HUES64 (cell line): ENCODE measurements at regions not wholly inside any gene's neighbourhood (a gene's known extent, or its start where the extent isn't known, plus 50 kb on each side); places are given as distances from the start of the nearest gene placed in this dataset.

Experiments used
- H3K27ac ChIP-seq: 2 replicates; pipeline ENCODE4 v1.7.0; 2013; ENCODE audit warnings: low read depth, low read length, inconsistent platforms
- H3K27me3 ChIP-seq: 2 replicates; pipeline ENCODE4 v1.6.1; 2013; ENCODE audit warnings: mild to moderate bottlenecking, low read length; ENCODE audit not compliant: insufficient read depth
- H3K36me3 ChIP-seq: 2 replicates; pipeline ENCODE4 v1.6.1; 2013; ENCODE audit warnings: mild to moderate bottlenecking, low read length; ENCODE audit not compliant: insufficient read depth
- H3K4me1 ChIP-seq: 2 replicates; pipeline ENCODE4 v1.6.1; 2013; ENCODE audit warnings: mild to moderate bottlenecking, low read length, moderate library complexity; ENCODE audit not compliant: insufficient read depth
- H3K4me3 ChIP-seq: 2 replicates; pipeline ENCODE4 v1.5.1; 2013; ENCODE audit warnings: mild to moderate bottlenecking, low read length, moderate library complexity
- H3K9ac ChIP-seq: 2 replicates; pipeline ENCODE4 v1.6.1; 2013; ENCODE audit warnings: mild to moderate bottlenecking, low read depth, low read length
- H3K9me3 ChIP-seq: 2 replicates; pipeline ENCODE4 v1.6.1; 2013; ENCODE audit warnings: low read depth, low read length; ENCODE audit not compliant: insufficient read depth
- WGBS: fragments of 150-250, 120-280 bp; methylation state at CpG from one replicate; pipeline ENCODE4 v1.1.7; 2013; ENCODE audit warnings: missing lambda C conversion rate; 5-methylcytosine and 5-hydroxymethylcytosine counted together

DNA sequence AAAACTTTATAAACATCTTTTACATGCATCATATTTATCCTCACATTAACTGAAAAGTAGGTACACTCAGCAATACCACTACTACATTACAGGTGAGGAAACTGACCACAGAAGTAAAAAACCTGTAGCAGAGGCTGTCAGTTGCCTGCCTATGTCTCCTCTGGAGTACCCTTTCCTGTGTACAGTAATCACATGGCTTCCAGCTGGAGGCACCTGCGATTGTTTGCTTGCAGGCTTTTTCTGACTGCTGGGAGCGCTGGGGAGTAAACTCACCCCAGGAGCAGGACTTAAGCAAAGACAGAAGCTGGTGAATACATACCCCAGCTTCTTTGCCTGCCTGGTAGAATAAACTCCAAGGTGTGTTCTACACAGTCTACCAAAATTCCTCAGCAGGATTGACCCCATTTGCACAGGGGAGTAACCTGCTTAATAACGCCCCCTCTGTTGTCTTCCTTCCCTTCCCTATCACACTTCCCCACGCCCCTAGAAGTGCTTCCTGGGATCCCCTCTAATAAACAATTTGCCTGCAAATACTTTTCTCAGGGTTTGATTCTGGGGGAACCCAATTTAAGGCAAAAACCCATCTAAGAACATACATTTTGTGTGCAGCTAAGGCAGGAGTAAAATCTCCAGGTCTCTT, 138.9 kb downstream of the PTH2R start:
- Histone ChIP-seq H3K27ac (no peak overlapping the region), H3K9me3 (no peaks in the 10 kb centered on the region), H3K36me3 (no peaks in the 10 kb centered on the region), H3K4me3 (no peak overlapping the region), H3K9ac (no peak overlapping the region), H3K4me1 (no peaks in the 10 kb centered on the region), H3K27me3 (no peaks in the 10 kb centered on the region)
- 74% methylated on average over 4 of the region's 4 CpGs for WGBS

DNA sequence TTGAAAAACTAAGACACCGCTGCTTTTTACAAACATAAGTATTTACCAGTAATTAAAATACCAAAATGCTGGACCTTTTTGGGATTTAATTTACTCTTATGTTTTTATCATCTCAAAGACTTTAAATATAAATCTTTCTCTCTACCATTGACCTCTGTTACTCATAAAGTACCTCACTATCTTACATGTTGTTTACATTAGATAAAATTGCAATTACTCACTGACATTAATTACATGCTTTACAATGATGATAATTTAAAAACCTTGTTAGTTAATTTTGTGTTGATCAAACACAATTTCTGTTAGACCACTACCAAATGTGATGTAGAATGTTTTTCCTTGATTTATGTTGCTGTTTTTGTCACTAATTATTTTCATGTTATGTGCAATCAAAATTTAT, 139.5 kb downstream of the PTH2R start:
- no peaks in the 10 kb centered on the region for H3K4me1 ChIP-seq
- H3K36me3 ChIP-seq: no peaks in the 10 kb centered on the region
- no peaks in the 10 kb centered on the region for H3K27me3 ChIP-seq
- H3K9me3 ChIP-seq: no peaks in the 10 kb centered on the region
- no peak overlapping the region for H3K27ac ChIP-seq
- 100% methylated on average over 1 of the region's 1 CpG for WGBS
- no peak overlapping the region for H3K4me3 ChIP-seq
- H3K9ac ChIP-seq: no peak overlapping the region

DNA sequence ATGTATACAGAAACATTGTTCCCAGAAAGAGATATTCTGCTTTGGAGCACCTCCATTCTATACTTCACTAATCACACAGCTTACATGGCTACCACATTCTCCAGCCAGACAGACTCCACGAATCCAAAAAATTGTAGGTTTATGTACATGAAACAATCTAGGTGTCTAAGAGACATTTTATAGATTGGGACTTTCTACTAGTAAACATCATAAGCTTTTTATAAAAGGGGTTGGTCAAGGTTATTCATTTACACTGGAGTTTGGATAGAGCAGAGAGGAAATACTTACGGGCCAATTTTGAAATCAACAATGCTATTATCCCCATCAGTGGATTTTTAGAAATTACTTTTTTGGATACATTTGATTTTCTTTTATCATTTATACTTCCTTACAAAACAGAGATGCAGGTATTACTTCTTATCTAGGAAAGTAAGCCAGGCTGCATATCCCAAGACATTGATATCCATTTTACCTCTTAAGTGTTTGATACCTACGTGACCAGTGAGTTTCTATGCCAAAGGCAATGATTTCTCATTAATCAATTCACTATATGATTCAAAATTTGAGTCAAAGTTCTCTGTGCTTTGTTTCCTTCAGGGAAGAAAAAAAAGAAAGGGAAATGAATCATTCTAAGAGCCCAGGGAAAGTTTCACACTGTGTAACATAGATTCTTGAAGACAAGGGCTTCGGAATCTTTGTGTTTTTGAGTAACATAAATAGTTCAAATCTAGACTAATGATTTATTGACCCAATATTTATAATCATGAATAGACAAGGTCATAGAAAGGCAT, 140.5 kb downstream of the PTH2R start:
- Histone ChIP-seq H3K9me3 (no peaks in the 10 kb centered on the region), H3K4me1 (no peaks in the 10 kb centered on the region), H3K27me3 (no peaks in the 10 kb centered on the region), H3K27ac (no peak overlapping the region), H3K4me3 (no peak overlapping the region), H3K9ac (no peak overlapping the region), H3K36me3 (no peaks in the 10 kb centered on the region)
- WGBS: 95% methylated on average over 1 of the region's 4 CpGs

DNA sequence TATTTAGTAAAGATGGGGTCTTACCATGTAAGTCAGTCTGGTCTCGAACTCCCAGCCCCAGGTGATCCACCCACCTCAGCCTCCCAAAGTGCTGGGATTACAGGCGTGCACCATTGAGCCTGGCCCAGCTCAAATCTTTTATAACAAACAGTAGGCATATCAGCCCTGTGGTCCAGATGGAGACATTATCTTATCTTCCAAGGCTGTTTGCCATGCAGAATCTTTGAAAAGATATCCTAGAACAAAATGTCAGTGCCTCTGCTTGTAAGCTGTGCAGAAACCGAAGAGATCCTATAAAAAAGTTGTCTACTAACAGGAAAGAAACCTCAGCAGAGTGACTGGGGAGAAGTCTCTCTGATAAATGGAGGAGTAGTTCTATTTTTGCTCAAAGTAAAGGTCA, 142.1 kb downstream of the PTH2R start:
- no peak overlapping the region for H3K27ac ChIP-seq
- no peak overlapping the region for H3K4me3 ChIP-seq
- no peak overlapping the region for H3K9ac ChIP-seq
- no peaks in the 10 kb centered on the region for H3K9me3 ChIP-seq
- no peaks in the 10 kb centered on the region for H3K4me1 ChIP-seq
- 93% methylated on average over 3 of the region's 3 CpGs for WGBS
- H3K36me3 ChIP-seq: no peaks in the 10 kb centered on the region
- no peaks in the 10 kb centered on the region for H3K27me3 ChIP-seq

DNA sequence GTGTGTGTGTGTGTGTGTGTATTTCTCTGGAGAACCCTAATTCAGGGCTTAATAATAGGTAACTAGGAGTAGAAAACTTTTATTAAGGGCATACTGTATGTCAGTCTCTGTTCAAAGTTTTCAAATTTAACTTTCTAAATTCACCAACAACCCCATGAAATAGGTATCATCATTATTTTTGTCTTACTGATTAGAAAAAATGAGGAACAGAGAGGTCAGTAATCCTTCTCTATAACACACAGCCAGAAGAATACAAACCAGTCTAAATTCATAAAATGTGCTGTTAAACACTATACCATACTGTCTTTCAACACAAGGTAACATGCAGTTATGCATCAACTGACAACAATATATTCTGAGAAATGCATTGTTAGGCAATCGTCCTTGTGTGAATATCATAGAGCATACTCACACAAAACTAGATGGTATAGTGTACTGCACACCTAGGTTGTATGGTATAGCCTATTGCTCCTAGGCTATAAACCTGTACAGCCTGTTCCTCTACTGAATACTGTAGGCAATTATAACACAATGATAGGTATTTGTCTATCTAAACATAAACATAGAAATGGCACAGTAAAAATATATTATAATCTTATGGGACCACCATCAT, 143.1 kb downstream of the PTH2R start:
- H3K27me3 ChIP-seq: no peaks in the 10 kb centered on the region
- no peaks in the 10 kb centered on the region for H3K4me1 ChIP-seq
- H3K9ac ChIP-seq: no peak overlapping the region
- WGBS: 90% methylated on average over 1 of the region's 1 CpG
- H3K27ac ChIP-seq: no peak overlapping the region
- no peaks in the 10 kb centered on the region for H3K9me3 ChIP-seq
- H3K36me3 ChIP-seq: no peaks in the 10 kb centered on the region
- no peak overlapping the region for H3K4me3 ChIP-seq

DNA sequence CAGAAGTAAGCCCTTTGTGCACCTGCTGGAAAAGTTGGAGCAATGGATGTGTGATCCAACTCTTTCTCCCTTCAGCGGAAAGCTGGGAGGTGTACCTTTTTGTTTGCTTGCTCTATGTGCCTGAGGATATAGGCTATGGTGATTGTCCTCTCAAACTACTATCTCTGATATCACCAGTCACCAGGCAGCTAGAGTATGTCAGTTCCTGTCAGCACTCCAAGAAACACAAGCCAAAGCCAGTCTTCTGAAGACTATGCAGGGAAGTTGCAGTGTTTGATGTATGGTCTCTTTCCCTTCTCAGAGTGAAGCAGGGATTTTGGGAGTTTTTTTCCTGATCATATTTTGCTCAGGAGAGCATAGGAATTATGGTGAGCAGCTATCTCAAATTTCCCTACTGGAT, 146.4 kb downstream of the PTH2R start:
- no peaks in the 10 kb centered on the region for H3K9me3 ChIP-seq
- H3K27ac ChIP-seq: no peak overlapping the region
- H3K9ac ChIP-seq: no peak overlapping the region
- H3K4me3 ChIP-seq: no peak overlapping the region
- no peaks in the 10 kb centered on the region for H3K4me1 ChIP-seq
- no CpG with 5 or more reads among the region's 1 CpG for WGBS
- H3K36me3 ChIP-seq: no peaks in the 10 kb centered on the region
- H3K27me3 ChIP-seq: no peaks in the 10 kb centered on the region

DNA sequence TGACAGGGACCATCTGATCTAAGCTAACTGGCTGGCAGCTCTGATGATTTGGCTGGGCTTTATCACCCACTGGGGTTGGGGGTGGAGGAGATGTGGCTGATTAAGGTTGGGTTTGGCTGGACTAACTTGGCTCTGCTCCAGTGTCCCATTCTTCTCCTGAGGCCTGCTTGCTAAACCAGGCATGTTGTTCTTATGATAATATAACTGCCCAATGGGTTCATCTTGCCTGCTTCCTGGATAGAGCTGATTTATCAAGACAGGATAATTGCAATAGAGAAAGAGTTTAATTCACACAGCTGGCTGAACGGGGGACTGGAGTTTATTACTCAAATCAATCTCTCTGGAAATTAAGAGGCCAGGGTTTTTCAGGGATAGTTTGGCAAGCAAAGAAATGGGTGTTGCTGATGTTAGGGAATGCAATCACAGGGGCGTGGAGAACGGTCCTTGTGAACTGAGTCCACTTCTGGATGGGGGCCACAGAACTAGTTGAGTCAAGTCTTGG, 150.4 kb downstream of the PTH2R start:
- H3K36me3 ChIP-seq: no peaks in the 10 kb centered on the region
- H3K9me3 ChIP-seq: no peaks in the 10 kb centered on the region
- H3K27ac ChIP-seq: no peak overlapping the region
- WGBS: 88% methylated on average over 3 of the region's 3 CpGs
- no peaks in the 10 kb centered on the region for H3K27me3 ChIP-seq
- H3K9ac ChIP-seq: no peak overlapping the region
- no peaks in the 10 kb centered on the region for H3K4me1 ChIP-seq
- no peak overlapping the region for H3K4me3 ChIP-seq

DNA sequence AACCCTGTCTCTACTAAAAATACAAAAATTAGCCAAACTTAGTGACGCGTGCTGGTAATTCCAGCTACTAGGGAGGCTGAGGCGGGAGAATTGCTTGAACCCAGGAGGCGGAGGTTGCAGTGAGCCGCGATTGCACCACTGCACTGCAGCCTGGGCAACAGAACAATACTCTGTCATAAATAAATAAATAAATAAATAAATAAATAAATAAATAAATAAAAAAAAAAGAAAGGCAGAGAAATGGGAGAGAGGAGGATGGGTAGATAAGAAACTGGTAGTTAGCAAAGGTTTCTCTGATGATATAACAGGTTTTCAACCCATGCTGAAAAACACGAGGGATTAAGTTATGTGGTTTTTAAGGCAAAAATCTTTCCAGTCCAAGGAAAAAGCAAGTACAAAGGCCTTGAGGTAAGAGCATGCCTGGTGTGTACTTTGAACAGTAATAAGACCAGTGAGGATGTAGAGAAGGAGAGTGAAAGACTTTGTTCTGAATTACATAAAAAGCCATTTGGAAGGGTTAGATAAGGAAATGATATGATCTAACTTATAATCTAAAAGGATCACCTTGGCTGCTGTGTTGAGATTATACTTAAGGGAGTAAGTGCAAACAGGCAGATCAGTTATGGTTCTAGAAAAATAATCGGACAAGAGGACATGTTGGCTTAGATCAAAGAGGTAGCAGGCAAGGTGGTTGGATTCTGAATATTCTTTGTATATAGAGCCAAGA, 159.3 kb downstream of the PTH2R start:
- WGBS: 87% methylated on average over 7 of the region's 8 CpGs
- no peaks in the 10 kb centered on the region for H3K36me3 ChIP-seq
- H3K27ac ChIP-seq: no peak overlapping the region
- no peak overlapping the region for H3K9ac ChIP-seq
- H3K27me3 ChIP-seq: no peaks in the 10 kb centered on the region
- H3K4me1 ChIP-seq: no peaks in the 10 kb centered on the region
- no peak overlapping the region for H3K4me3 ChIP-seq
- H3K9me3 ChIP-seq: 0 out of 2 replicates have a peak, but pooled peaks cover 3% of the 10 kb centered on the region

DNA sequence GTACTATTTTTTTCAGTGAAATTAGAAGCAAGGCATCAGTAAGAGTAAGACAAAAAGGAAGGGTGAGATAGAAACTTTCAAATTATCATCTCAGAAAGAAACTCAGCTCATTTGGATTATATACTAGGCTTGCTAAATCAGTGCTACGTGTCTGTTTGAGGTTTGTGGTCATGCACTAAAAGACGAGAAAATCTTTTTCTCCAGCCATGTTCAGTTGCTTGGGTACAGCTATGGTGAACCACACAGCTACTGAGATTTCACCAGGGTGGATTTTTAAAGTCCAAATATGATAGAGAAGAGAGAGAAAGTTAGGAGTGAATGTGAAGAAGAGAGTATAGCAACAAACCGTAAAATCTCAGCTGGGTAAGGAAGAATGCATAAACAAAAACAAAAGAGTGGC, 161.6 kb downstream of the PTH2R start:
- WGBS: 95% methylated on average over 3 of the region's 3 CpGs
- no peak overlapping the region for H3K4me3 ChIP-seq
- H3K36me3 ChIP-seq: no peaks in the 10 kb centered on the region
- no peak overlapping the region for H3K27ac ChIP-seq
- no peaks in the 10 kb centered on the region for H3K27me3 ChIP-seq
- H3K9me3 ChIP-seq: no peaks in the 10 kb centered on the region
- H3K4me1 ChIP-seq: no peaks in the 10 kb centered on the region
- no peak overlapping the region for H3K9ac ChIP-seq

DNA sequence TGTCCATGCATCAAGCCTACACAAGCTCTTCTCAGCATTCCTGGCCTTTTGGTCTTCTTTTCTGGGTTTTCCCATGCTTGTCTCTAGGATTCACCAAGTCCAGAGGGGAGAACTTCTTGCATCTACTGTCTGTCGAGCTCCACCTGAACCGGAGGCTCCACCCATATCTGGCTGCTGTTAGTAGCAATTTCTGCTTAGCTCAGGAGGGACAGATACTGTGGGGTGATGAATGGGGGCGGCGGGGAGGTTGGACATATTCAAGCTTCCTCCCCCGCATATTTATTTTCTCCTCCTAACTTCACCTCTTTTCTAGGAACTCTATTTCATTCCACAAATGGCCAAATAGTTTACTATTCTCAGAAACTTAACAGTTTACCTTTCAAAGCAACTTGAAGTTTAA, 163.5 kb downstream of the PTH2R start:
- no peaks in the 10 kb centered on the region for H3K4me1 ChIP-seq
- WGBS: 91% methylated on average over 5 of the region's 5 CpGs
- H3K4me3 ChIP-seq: no peak overlapping the region
- H3K9ac ChIP-seq: no peak overlapping the region
- no peak overlapping the region for H3K27ac ChIP-seq
- no peaks in the 10 kb centered on the region for H3K36me3 ChIP-seq
- no peaks in the 10 kb centered on the region for H3K9me3 ChIP-seq
- no peaks in the 10 kb centered on the region for H3K27me3 ChIP-seq
